Right atrium auricular region (tissue), 2 donors: ENCODE measurements at regions not wholly inside any gene's neighbourhood (a gene's known extent, or its start where the extent isn't known, plus 50 kb on each side); places are given as distances from the start of the nearest gene placed in this dataset.

Source experiments
- DNase-seq: peaks from one replicate; pipeline ENCODE4 v3.0.0-alpha.2; 2019; ENCODE audit warnings: low spot score
- H3K27ac ChIP-seq, 2 donors: fragments of 200-600 bp; sonication (generic); 1 replicate in 1 of 2; 2 replicates in 1 of 2; pipeline ENCODE4 v1.5.1; 2016 to 2019
- H3K27me3 ChIP-seq, 2 donors: fragments of 200-600 bp; sonication (generic); one replicate each; pipeline versions ENCODE4 v1.5.1 to v1.6.0; 2017 to 2019
- H3K36me3 ChIP-seq: fragments of 200-600 bp; sonication (generic); one replicate; pipeline ENCODE4 v1.5.1; 2016
- H3K4me1 ChIP-seq, 2 donors: fragments of 200-600 bp; sonication (generic); one replicate each; pipeline versions ENCODE4 v1.5.1 to v1.6.0; 2017 to 2019
- H3K4me3 ChIP-seq, 2 donors: fragments of 200-600 bp; sonication (generic); 1 replicate in 1 of 2; 2 replicates in 1 of 2; pipeline ENCODE4 v1.5.1; 2017 to 2019; ENCODE audit warnings: mild to moderate bottlenecking in 1 of 2, moderate library complexity in 1 of 2
- H3K9me3 ChIP-seq, 2 donors: fragments of 200-600 bp; sonication (generic); one replicate each; pipeline ENCODE4 v1.5.1; 2019
- CTCF ChIP-seq, 2 donors: fragments of 200-600 bp; sonication (generic); IDR thresholded peaks; one replicate each; pipeline ENCODE4 v1.5.1; 2019; ENCODE audit warnings: antibody characterized with exemption in 2 of 2

- TF ChIP-seq CTCF (IDR thresholded peaks at IDR 0.05) = no peak
- Histone ChIP-seq H3K27ac (no peak overlapping the region), H3K4me3 (no peak overlapping the region), H3K9me3 (no peaks in the 10 kb centered on the region), H3K36me3 (no peaks in the 10 kb centered on the region), H3K27me3 (no peaks in the 10 kb centered on the region), H3K4me1 (no peaks in the 10 kb centered on the region)
- no peak for DNase-seq
Measured at GRCh38 chr15:88345962-88346361, 89.4 kb upstream of the NTRK3 start.

GRCh38 chr15:88344786-88345185 lies 88.2 kb upstream of the NTRK3 start:
- no peak for TF ChIP-seq CTCF (IDR thresholded peaks at IDR 0.05)
- Histone ChIP-seq H3K4me3 (no peak overlapping the region), H3K9me3 (no peaks in the 10 kb centered on the region), H3K27ac (no peak overlapping the region), H3K4me1 (no peaks in the 10 kb centered on the region), H3K36me3 (no peaks in the 10 kb centered on the region), H3K27me3 (no peaks in the 10 kb centered on the region)
- no peak for DNase-seq

DNA sequence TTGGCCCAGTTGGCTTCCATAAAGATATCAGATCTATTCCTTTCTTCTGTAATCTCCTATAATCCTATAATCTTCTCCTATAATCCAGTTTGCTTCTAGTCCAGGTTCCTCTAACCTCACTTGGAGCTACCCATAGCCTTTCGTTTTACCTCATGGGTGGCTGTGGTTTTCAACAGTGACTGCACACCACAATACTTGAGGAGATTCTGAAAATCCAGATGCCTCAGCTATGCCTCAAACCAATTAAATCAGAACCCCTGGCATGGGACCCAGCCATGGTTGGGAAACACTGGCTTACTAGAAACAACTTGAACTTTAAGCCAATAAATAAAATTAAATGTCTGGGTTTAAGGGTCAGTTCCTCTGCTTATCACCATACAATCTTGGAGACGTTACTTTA lies 86.1 kb upstream of the NTRK3 start:
- no peak overlapping the region for H3K27ac ChIP-seq
- TF ChIP-seq CTCF (IDR thresholded peaks at IDR 0.05) = no peak
- DNase-seq = no peak
- H3K27me3 ChIP-seq = no peaks in the 10 kb centered on the region
- no peaks in the 10 kb centered on the region for H3K9me3 ChIP-seq
- H3K4me1 ChIP-seq = no peaks in the 10 kb centered on the region
- no peaks in the 10 kb centered on the region for H3K36me3 ChIP-seq
- H3K4me3 ChIP-seq = no peak overlapping the region

- no peak for DNase-seq
- Histone ChIP-seq H3K9me3 (no peaks in the 10 kb centered on the region), H3K27ac (no peak overlapping the region), H3K4me3 (no peak overlapping the region), H3K27me3 (no peaks in the 10 kb centered on the region), H3K4me1 (no peaks in the 10 kb centered on the region), H3K36me3 (no peaks in the 10 kb centered on the region)
- no peak for TF ChIP-seq CTCF (IDR thresholded peaks at IDR 0.05)
Measured at GRCh38 chr15:88341653-88342052, 85.1 kb upstream of the NTRK3 start.

- Histone ChIP-seq H3K27ac (no peak overlapping the region), H3K27me3 (no peaks in the 10 kb centered on the region), H3K4me3 (no peak overlapping the region), H3K4me1 (no peaks in the 10 kb centered on the region), H3K9me3 (no peaks in the 10 kb centered on the region), H3K36me3 (no peaks in the 10 kb centered on the region)
- no peak for DNase-seq
- TF ChIP-seq CTCF (IDR thresholded peaks at IDR 0.05) = no peak
Measured at GRCh38 chr15:88341006-88341405, 84.5 kb upstream of the NTRK3 start.

- Histone ChIP-seq H3K27ac (no peak overlapping the region), H3K9me3 (no peaks in the 10 kb centered on the region), H3K4me1 (no peaks in the 10 kb centered on the region), H3K27me3 (no peaks in the 10 kb centered on the region), H3K4me3 (no peak overlapping the region), H3K36me3 (no peaks in the 10 kb centered on the region)
- no peak for DNase-seq
- TF ChIP-seq CTCF (IDR thresholded peaks at IDR 0.05) = no peak
Measured at GRCh38 chr15:88337993-88338392, 81.5 kb upstream of the NTRK3 start.
